ENCODE measurements at regions not wholly inside any gene's neighbourhood (a gene's known extent, or its start where the extent isn't known, plus 50 kb on each side); places are given as distances from the start of the nearest gene placed in this dataset.

DNA sequence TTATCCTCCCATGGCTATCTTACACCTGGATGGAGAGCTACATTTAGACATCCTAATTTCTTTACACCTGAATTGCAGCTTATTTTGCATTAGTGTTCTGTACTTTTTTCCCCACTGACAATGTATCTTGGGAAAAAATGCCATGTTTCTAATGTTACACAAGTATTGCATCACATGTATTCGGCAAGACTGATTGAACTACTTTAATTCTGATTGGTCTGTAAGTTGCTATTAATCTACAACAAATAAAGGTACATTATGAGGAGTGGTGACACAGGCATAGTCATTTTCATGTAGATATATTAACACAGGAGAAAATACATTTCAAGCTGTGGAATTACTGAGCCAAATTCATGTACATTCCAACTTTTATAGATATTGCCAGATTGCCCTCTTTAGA lies 558.0 kb downstream of the TRIML1 start (continued):
- TF ChIP-seq FOSL2 (IDR thresholded peaks at IDR 0.05) (no peak), FOSL2 (CRISPR knock-in tag; IDR thresholded peaks at IDR 0.05) (no peak)

DNA sequence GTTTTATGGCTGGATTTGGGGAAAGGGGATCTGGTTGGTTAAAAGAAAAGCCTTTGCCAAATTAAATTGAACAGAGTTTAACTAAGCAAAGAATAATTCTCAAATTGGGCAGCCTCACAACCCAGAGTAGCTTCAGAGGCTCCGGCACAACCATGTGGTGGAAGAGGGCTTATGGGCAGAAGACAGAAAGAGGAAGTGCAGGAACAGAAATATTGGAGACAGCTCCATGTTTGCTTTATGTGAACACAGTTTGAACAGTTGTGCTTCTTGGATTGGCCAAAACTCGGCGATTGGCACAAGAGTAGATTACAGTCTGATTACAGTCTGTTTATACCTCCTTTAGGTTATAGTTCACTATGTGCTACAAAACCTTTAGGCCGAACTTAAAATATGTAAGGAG lies 562.7 kb downstream of the TRIML1 start:
- FAIRE-seq (no peak), ATAC-seq (no peak), DNase-seq (ENCODE audit: low read depth in 1 of 2, low spot score in 1 of 2) (no peak)
- ChIA-PET CTCF (interaction anchor here (0.8 kb wide), 1 partner anchor 11 kb away, joined by 4 read pairs; no protein-coding TSS in a partner anchor), POLR2A (no interaction called here)
- H3K9me3 ChIP-seq = no peaks in the 10 kb centered on the region
- WGBS (ENCODE audit: missing lambda C conversion rate) = 83% methylated on average over 4 of the region's 4 CpGs
- H3K4me1 ChIP-seq = no peaks in the 10 kb centered on the region
- H3K4me2 ChIP-seq = no peak overlapping the region
- H3K27ac ChIP-seq = no peak overlapping the region
- TF ChIP-seq RFX5 (IDR thresholded peaks at IDR 0.05) (no peak), GATA3 (IDR thresholded peaks at IDR 0.05; ENCODE audit: borderline replicate concordance) (no peak), NFE2L2 (conservative IDR thresholded peaks at IDR 0.05; ENCODE audit: low read length) (no peak), RARB (CRISPR knock-in tag; IDR thresholded peaks at IDR 0.05) (no peak), HOXA7 (CRISPR knock-in tag; IDR thresholded peaks at IDR 0.05) (no peak), SREBF2 (IDR thresholded peaks at IDR 0.05) (no peak), ESRRA (IDR thresholded peaks at IDR 0.05; ENCODE audit: borderline replicate concordance, low read length) (no peak), PHF8 (IDR thresholded peaks at IDR 0.05; ENCODE audit: borderline replicate concordance, low read depth) (no peak), HEYL (CRISPR knock-in tag; IDR thresholded peaks at IDR 0.05) (no peak)
- TF ChIP-seq, protein P1, sequence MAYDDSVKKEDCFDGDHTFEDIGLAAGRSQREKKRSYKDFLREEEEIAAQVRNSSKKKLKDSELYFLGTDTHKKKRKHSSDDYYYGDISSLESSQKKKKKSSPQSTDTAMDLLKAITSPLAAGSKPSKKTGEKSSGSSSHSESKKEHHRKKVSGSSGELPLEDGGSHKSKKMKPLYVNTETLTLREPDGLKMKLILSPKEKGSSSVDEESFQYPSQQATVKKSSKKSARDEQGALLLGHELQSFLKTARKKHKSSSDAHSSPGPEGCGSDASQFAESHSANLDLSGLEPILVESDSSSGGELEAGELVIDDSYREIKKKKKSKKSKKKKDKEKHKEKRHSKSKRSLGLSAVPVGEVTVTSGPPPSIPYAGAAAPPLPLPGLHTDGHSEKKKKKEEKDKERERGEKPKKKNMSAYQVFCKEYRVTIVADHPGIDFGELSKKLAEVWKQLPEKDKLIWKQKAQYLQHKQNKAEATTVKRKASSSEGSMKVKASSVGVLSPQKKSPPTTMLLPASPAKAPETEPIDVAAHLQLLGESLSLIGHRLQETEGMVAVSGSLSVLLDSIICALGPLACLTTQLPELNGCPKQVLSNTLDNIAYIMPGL (CRISPR knock-in tag; IDR thresholded peaks at IDR 0.05; ENCODE audit: borderline replicate concordance) = no peak
- TF ChIP-seq, protein P2, sequence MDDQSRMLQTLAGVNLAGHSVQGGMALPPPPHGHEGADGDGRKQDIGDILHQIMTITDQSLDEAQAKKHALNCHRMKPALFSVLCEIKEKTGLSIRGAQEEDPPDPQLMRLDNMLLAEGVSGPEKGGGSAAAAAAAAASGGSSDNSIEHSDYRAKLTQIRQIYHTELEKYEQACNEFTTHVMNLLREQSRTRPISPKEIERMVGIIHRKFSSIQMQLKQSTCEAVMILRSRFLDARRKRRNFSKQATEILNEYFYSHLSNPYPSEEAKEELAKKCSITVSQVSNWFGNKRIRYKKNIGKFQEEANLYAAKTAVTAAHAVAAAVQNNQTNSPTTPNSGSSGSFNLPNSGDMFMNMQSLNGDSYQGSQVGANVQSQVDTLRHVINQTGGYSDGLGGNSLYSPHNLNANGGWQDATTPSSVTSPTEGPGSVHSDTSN (IDR thresholded peaks at IDR 0.05) = no peak
- H3K4me3 ChIP-seq = no peak overlapping the region

DNA sequence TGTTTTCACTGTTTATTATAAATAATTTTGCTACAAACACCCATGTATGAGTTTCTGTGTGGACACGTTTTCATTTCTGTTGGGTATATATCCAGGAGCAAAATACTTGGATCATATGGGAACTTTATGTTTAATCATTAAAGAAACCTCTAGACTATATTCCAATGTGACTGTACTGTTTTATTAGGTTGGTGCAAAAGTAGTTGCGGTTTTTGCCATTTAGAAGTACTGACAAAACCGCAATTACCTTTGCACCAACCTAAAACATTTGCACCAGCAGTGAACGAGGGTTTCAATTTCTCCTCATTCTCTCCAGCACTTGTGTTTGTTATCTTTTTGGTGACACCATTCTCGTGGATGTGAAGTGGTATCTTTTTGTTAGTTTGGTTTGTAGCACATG lies 565.0 kb downstream of the TRIML1 start:
- ChIA-PET POLR2A (no interaction called here), CTCF (no interaction called here)
- ATAC-seq (no peak), DNase-seq (ENCODE audit: low read depth in 1 of 2, low spot score in 1 of 2) (no peak), FAIRE-seq (no peak)
- TF ChIP-seq CBX2 (IDR thresholded peaks at IDR 0.05; ENCODE audit: borderline replicate concordance, low read depth) (no peak), NR3C1 (IDR thresholded peaks at IDR 0.05) (no peak), TP53 (CRISPR knock-in tag; IDR thresholded peaks at IDR 0.05) (no peak), NFE2L2 (conservative IDR thresholded peaks at IDR 0.05; ENCODE audit: low read length) (no peak), HEYL (CRISPR knock-in tag; IDR thresholded peaks at IDR 0.05) (no peak)
- TF ChIP-seq, protein P3, sequence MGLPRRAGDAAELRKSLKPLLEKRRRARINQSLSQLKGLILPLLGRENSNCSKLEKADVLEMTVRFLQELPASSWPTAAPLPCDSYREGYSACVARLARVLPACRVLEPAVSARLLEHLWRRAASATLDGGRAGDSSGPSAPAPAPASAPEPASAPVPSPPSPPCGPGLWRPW (IDR thresholded peaks at IDR 0.05) = no peak
- TF ChIP-seq, protein P4, sequence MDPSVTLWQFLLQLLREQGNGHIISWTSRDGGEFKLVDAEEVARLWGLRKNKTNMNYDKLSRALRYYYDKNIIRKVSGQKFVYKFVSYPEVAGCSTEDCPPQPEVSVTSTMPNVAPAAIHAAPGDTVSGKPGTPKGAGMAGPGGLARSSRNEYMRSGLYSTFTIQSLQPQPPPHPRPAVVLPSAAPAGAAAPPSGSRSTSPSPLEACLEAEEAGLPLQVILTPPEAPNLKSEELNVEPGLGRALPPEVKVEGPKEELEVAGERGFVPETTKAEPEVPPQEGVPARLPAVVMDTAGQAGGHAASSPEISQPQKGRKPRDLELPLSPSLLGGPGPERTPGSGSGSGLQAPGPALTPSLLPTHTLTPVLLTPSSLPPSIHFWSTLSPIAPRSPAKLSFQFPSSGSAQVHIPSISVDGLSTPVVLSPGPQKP (IDR thresholded peaks at IDR 0.05; ENCODE audit: low read depth, low read length) = no peak
- TF ChIP-seq, protein P5, sequence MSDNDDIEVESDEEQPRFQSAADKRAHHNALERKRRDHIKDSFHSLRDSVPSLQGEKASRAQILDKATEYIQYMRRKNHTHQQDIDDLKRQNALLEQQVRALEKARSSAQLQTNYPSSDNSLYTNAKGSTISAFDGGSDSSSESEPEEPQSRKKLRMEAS (IDR thresholded peaks at IDR 0.05) = no peak
- Histone ChIP-seq H3K27ac (no peak overlapping the region), H3K9me3 (no peaks in the 10 kb centered on the region), H3K4me2 (no peak overlapping the region), H3K4me1 (no peaks in the 10 kb centered on the region), H3K4me3 (no peak overlapping the region)
- 65% methylated on average over 5 of the region's 5 CpGs for WGBS (ENCODE audit: missing lambda C conversion rate)

DNA sequence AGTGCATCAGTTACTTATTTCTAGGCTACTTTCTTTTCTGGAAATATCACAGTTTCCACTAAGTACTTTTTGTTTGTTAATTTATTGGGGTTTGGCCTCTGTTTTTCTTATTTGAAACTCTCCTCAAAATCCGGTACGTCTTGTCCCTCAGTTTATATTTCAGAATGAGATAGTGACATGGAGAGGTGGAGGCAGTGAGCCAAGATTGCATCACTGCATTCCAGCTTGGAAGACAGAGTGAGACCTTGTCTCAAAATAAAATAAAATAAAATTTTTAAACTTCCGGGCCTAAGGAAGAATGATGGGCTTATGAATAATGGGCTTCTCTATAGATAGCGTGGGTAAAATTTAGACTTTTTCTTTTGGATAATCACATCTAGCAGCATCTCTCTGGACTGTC lies 567.8 kb downstream of the TRIML1 start:
- ChIA-PET POLR2A (no interaction called here), CTCF (no interaction called here)
- TF ChIP-seq, protein P3 (IDR thresholded peaks at IDR 0.05) = no peak
- TF ChIP-seq, protein P6, sequence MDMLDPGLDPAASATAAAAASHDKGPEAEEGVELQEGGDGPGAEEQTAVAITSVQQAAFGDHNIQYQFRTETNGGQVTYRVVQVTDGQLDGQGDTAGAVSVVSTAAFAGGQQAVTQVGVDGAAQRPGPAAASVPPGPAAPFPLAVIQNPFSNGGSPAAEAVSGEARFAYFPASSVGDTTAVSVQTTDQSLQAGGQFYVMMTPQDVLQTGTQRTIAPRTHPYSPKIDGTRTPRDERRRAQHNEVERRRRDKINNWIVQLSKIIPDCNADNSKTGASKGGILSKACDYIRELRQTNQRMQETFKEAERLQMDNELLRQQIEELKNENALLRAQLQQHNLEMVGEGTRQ (IDR thresholded peaks at IDR 0.05) = no peak
- H3K4me3 ChIP-seq = no peak overlapping the region
- no peaks in the 10 kb centered on the region for H3K4me1 ChIP-seq
- no peak overlapping the region for H3K4me2 ChIP-seq
- DNase-seq (ENCODE audit: low read depth in 1 of 2, low spot score in 1 of 2) (no peak), ATAC-seq (no peak), FAIRE-seq (no peak)
- WGBS (ENCODE audit: missing lambda C conversion rate) = 89% methylated on average over 4 of the region's 4 CpGs
- no peak overlapping the region for H3K27ac ChIP-seq
- no peaks in the 10 kb centered on the region for H3K9me3 ChIP-seq

All from A549 (cell line).